Neural cell (in vitro differentiated cells): ENCODE measurements at regions not wholly inside any gene's neighbourhood (a gene's known extent, or its start where the extent isn't known, plus 50 kb on each side); places are given as distances from the start of the nearest gene placed in this dataset.

ENCODE experiments used
- H2AFZ ChIP-seq: fragments of 200-600, 300-800 bp; sonication (generic), shearing (Covaris generic); 2 replicates; pipeline ENCODE4 v1.6.0; 2014; ENCODE audit warnings: low read depth, mild to moderate bottlenecking, antibody characterized with exemption, low read length, moderate library complexity
- H3F3A ChIP-seq: fragments of 200-600 bp; shearing (Covaris generic); 2 replicates; pipeline ENCODE4 v1.6.1; 2016; ENCODE audit warnings: mild to moderate bottlenecking, moderate library complexity, mixed read lengths, antibody characterized with exemption, low read length; ENCODE audit not compliant: insufficient read depth, poor library complexity, severe bottlenecking
- H3K27ac ChIP-seq: fragments of 200-600, 300-800 bp; sonication (generic), shearing (Covaris generic); 2 replicates; pipeline ENCODE4 v1.5.1; 2014; ENCODE audit warnings: mild to moderate bottlenecking, low read length, moderate library complexity
- H3K27me3 ChIP-seq: fragments of 300-800, 200-600 bp; sonication (generic), shearing (Covaris generic); 2 replicates; pipeline ENCODE4 v1.6.0; 2014; ENCODE audit warnings: mild to moderate bottlenecking, low read depth, low read length, moderate library complexity; ENCODE audit not compliant: insufficient read depth
- H3K36me3 ChIP-seq: fragments of 300-800, 200-600 bp; sonication (generic), shearing (Covaris generic); 2 replicates; pipeline ENCODE4 v1.5.1; 2014; ENCODE audit warnings: mild to moderate bottlenecking, antibody characterized with exemption, low read length, moderate library complexity; ENCODE audit not compliant: insufficient read depth
- H3K4me2 ChIP-seq: fragments of 300-800, 200-600 bp; sonication (generic), shearing (Covaris generic); 2 replicates; pipeline ENCODE4 v1.6.0; 2014; ENCODE audit warnings: mild to moderate bottlenecking, low read length
- H3K4me3 ChIP-seq: fragments of 300-800, 200-600 bp; sonication (generic), shearing (Covaris generic); 2 replicates; pipeline ENCODE4 v1.5.1; 2014; ENCODE audit warnings: mild to moderate bottlenecking, low read length, moderate library complexity
- H3K79me2 ChIP-seq: fragments of 200-600 bp; shearing (Covaris generic); replicated peaks from 2 replicates; pipeline ENCODE4 v1.6.0; 2014; ENCODE audit warnings: mild to moderate bottlenecking, low read length, moderate library complexity; ENCODE audit not compliant: insufficient read depth
- H3K9ac ChIP-seq: fragments of 300-800, 200-600 bp; sonication (generic), shearing (Covaris generic); 2 replicates; pipeline ENCODE4 v1.6.1; 2016; ENCODE audit warnings: mild to moderate bottlenecking, low read length, mixed read lengths
- H3K9me2 ChIP-seq: fragments of 200-600 bp; shearing (Covaris generic); 2 replicates; pipeline ENCODE4 v1.6.1; 2016; ENCODE audit warnings: mild to moderate bottlenecking, low read length, mixed read lengths; ENCODE audit not compliant: insufficient read depth
- H3K9me3 ChIP-seq: fragments of 200-600, 300-800 bp; sonication (generic), shearing (Covaris generic); 2 replicates; pipeline ENCODE4 v1.6.1; 2016; ENCODE audit warnings: mild to moderate bottlenecking, mixed run types, low read length, moderate library complexity, mixed read lengths
- H4K20me1 ChIP-seq: fragments of 200-600 bp; shearing (Covaris generic); 2 replicates; pipeline ENCODE4 v1.6.1; 2016; ENCODE audit warnings: mild to moderate bottlenecking, mixed run types; ENCODE audit not compliant: insufficient read depth
- CTCF ChIP-seq: fragments of 450-650 bp; IDR thresholded peaks from 2 replicates; pipeline ENCODE4 v1.5.1; 2014; ENCODE audit warnings: antibody characterized with exemption, mild to moderate bottlenecking, moderate library complexity; ENCODE audit not compliant: poor library complexity, severe bottlenecking
- EP300 ChIP-seq: fragments of 450-650 bp; conservative IDR thresholded peaks from 2 replicates; pipeline ENCODE4 v1.6.1; 2014; ENCODE audit warnings: antibody characterized with exemption, mild to moderate bottlenecking, moderate library complexity; ENCODE audit not compliant: poor library complexity, severe bottlenecking
- EZH2 ChIP-seq: fragments of 200-600, 300-800 bp; shearing (Covaris generic), sonication (generic); IDR thresholded peaks from 2 replicates; pipeline ENCODE4 v1.6.1; 2014; ENCODE audit warnings: antibody characterized with exemption, low read length, borderline replicate concordance, mild to moderate bottlenecking; ENCODE audit not compliant: insufficient read depth, poor library complexity, severe bottlenecking
- MXI1 ChIP-seq: fragments of 450-650 bp; conservative IDR thresholded peaks from 2 replicates; pipeline ENCODE4 v1.6.1; 2014; ENCODE audit warnings: antibody characterized with exemption, mild to moderate bottlenecking; ENCODE audit not compliant: poor library complexity, severe bottlenecking
- POLR2AphosphoS5 ChIP-seq: IDR thresholded peaks from 2 replicates; pipeline ENCODE4 v1.6.1; 2012
- RAD21 ChIP-seq: fragments of 450-650 bp; conservative IDR thresholded peaks from 2 replicates; pipeline ENCODE4 v1.6.1; 2014; ENCODE audit warnings: antibody characterized with exemption, mild to moderate bottlenecking, moderate library complexity
- REST ChIP-seq: IDR thresholded peaks from 2 replicates; pipeline ENCODE4 v1.6.1; 2012; ENCODE audit warnings: borderline replicate concordance
- SMC3 ChIP-seq: fragments of 450-650 bp; conservative IDR thresholded peaks from 2 replicates; pipeline ENCODE4 v1.6.1; 2014; ENCODE audit warnings: antibody characterized with exemption, mild to moderate bottlenecking, moderate library complexity; ENCODE audit not compliant: poor library complexity
- TAF1 ChIP-seq: IDR thresholded peaks from 2 replicates; pipeline ENCODE4 v1.6.1; 2012; ENCODE audit warnings: low read depth

GRCh38 chr20:48335308-48336050 lies 492.3 kb downstream of the PREX1 start:
- Histone ChIP-seq H3K9me2 (no peaks in the 10 kb centered on the region), H3K36me3 (no peaks in the 10 kb centered on the region), H3K27ac (no peak overlapping the region), H3K79me2 (no peaks in the 10 kb centered on the region), H3K27me3 (no peaks in the 10 kb centered on the region), H3K4me3 (no peak overlapping the region), H2AFZ (no peak overlapping the region), H3K9me3 (no peaks in the 10 kb centered on the region), H4K20me1 (no peaks in the 10 kb centered on the region), H3K4me2 (no peak overlapping the region), H3K9ac (no peak overlapping the region), H3F3A (no peaks in the 10 kb centered on the region)
- TF ChIP-seq SMC3 (no peak), REST (no peak), TAF1 (no peak), EP300 (no peak), POLR2AphosphoS5 (no peak), RAD21 (no peak), EZH2 (no peak)

- no peaks in the 10 kb centered on the region for H3K9me2 ChIP-seq
- H3K9me3 ChIP-seq, result no peaks in the 10 kb centered on the region
- no peaks in the 10 kb centered on the region for H3F3A ChIP-seq
- no peak overlapping the region for H3K9ac ChIP-seq
- no peak overlapping the region for H3K4me3 ChIP-seq
- no peaks in the 10 kb centered on the region for H3K27me3 ChIP-seq
- no peak for TF ChIP-seq MXI1
- H2AFZ ChIP-seq, result no peak overlapping the region
- no peak overlapping the region for H3K27ac ChIP-seq
- no peak overlapping the region for H3K4me2 ChIP-seq
- no peaks in the 10 kb centered on the region for H3K79me2 ChIP-seq
- no peaks in the 10 kb centered on the region for H4K20me1 ChIP-seq
- H3K36me3 ChIP-seq, result no peaks in the 10 kb centered on the region
These were observed 494.1 kb downstream of the PREX1 start for GRCh38 chr20:48333707-48334106.

GRCh38 chr20:48332555-48332954 lies 495.2 kb downstream of the PREX1 start:
- no peaks in the 10 kb centered on the region for H3K36me3 ChIP-seq
- no peak for TF ChIP-seq TAF1
- TF ChIP-seq MXI1, result no peak
- TF ChIP-seq RAD21, result no peak
- TF ChIP-seq POLR2AphosphoS5, result no peak
- TF ChIP-seq CTCF, result no peak
- TF ChIP-seq EZH2, result no peak
- no peak for TF ChIP-seq EP300
- no peak for TF ChIP-seq REST
- no peak for TF ChIP-seq SMC3

More at GRCh38 chr20:48332555-48332954, 495.2 kb downstream of the PREX1 start:
- H3K79me2 ChIP-seq, result no peaks in the 10 kb centered on the region
- H3K27ac ChIP-seq, result no peak overlapping the region
- H3K27me3 ChIP-seq, result no peaks in the 10 kb centered on the region
- H2AFZ ChIP-seq, result no peak overlapping the region
- H3K9me3 ChIP-seq, result no peaks in the 10 kb centered on the region
- no peak overlapping the region for H3K9ac ChIP-seq
- no peaks in the 10 kb centered on the region for H3K9me2 ChIP-seq
- no peaks in the 10 kb centered on the region for H3F3A ChIP-seq
- H4K20me1 ChIP-seq, result no peaks in the 10 kb centered on the region
- H3K4me3 ChIP-seq, result no peak overlapping the region
- no peak overlapping the region for H3K4me2 ChIP-seq
